ENCODE measurements at regions not wholly inside any gene's neighbourhood (a gene's known extent, or its start where the extent isn't known, plus 50 kb on each side); places are given as distances from the start of the nearest gene placed in this dataset.

- Histone ChIP-seq H3K27me3 (no peaks in the 10 kb centered on the region), H3K9me3 (no peaks in the 10 kb centered on the region), H3K36me3 (no peaks in the 10 kb centered on the region), H3K27ac (no peak overlapping the region), H3K4me1 (no peaks in the 10 kb centered on the region), H3K4me3 (no peak overlapping the region)
- DNase-seq = no peak
- intact Hi-C loops (cut with DNase I; ENCODE audit: low total_unique reads) = no loop called here
- TF ChIP-seq POLR2A (IDR thresholded peaks at IDR 0.05) = no peak
- TF ChIP-seq CTCF (IDR thresholded peaks at IDR 0.05) = no peak
Measured at GRCh38 chr7:112896026-112896601, 105.9 kb upstream of the TMEM168 start.

- DNase-seq = no peak
- Histone ChIP-seq H3K27me3 (no peaks in the 10 kb centered on the region), H3K9me3 (no peaks in the 10 kb centered on the region), H3K4me3 (no peak overlapping the region), H3K27ac (no peak overlapping the region), H3K36me3 (no peaks in the 10 kb centered on the region), H3K4me1 (no peaks in the 10 kb centered on the region)
- no peak for TF ChIP-seq POLR2A (IDR thresholded peaks at IDR 0.05)
- TF ChIP-seq CTCF (IDR thresholded peaks at IDR 0.05) = no peak
- intact Hi-C loops (cut with DNase I; ENCODE audit: low total_unique reads) = no loop called here
Measured at GRCh38 chr7:112892263-112892662, 102.1 kb upstream of the TMEM168 start.

GRCh38 chr7:112891698-112892097 lies 101.5 kb upstream of the TMEM168 start:
- no peak for DNase-seq
- Histone ChIP-seq H3K27ac (no peak overlapping the region), H3K4me1 (no peaks in the 10 kb centered on the region), H3K27me3 (no peaks in the 10 kb centered on the region), H3K4me3 (no peak overlapping the region), H3K9me3 (no peaks in the 10 kb centered on the region), H3K36me3 (no peaks in the 10 kb centered on the region)
- no peak for TF ChIP-seq POLR2A (IDR thresholded peaks at IDR 0.05)
- no peak for TF ChIP-seq CTCF (IDR thresholded peaks at IDR 0.05)
- intact Hi-C loops (cut with DNase I; ENCODE audit: low total_unique reads) = no loop called here

DNA sequence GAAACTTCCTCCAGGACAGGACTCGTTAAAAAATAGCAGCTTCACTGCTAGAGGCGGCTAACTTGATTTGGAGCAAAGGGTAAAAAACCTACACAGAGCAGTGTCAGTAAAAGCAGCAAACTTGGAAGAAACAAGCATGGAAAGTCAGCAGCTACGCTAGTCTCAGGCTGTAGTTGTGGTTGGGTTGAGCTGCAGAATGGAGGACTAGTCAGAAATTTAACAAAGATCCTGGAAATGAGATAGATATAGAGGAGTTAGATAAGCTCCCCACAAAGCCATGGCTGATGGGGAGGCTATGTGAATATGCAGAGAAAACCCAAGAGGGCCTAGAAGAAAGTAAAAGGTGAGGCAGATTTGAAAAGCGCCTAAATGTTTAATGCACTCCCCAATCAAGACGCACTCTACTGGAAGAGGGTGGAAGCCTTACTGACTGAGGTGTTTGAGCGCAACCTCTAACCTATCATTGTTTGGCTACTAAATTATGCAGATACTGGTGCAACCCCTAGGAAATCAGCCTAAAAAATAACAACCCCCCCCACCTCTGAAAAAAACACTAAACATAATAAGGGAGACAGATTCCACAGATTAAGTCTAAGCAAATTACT lies 99.7 kb upstream of the TMEM168 start:
- DNase-seq = no peak
- intact Hi-C loops (cut with DNase I; ENCODE audit: low total_unique reads) = no loop called here
- Histone ChIP-seq H3K9me3 (no peaks in the 10 kb centered on the region), H3K36me3 (no peaks in the 10 kb centered on the region), H3K27ac (no peak overlapping the region), H3K27me3 (no peaks in the 10 kb centered on the region), H3K4me1 (peaks cover 0 to 8% of the 10 kb centered on the region in 2 donors), H3K4me3 (no peak overlapping the region)
- TF ChIP-seq CTCF (IDR thresholded peaks at IDR 0.05) (no peak), POLR2A (IDR thresholded peaks at IDR 0.05) (no peak)

GRCh38 chr7:112889268-112889667 lies 99.1 kb upstream of the TMEM168 start:
- TF ChIP-seq POLR2A (IDR thresholded peaks at IDR 0.05) (no peak), CTCF (IDR thresholded peaks at IDR 0.05) (no peak)
- Histone ChIP-seq H3K27me3 (no peaks in the 10 kb centered on the region), H3K4me3 (no peak overlapping the region), H3K36me3 (no peaks in the 10 kb centered on the region), H3K4me1 (peaks cover 0 to 8% of the 10 kb centered on the region in 2 donors), H3K27ac (no peak overlapping the region), H3K9me3 (no peaks in the 10 kb centered on the region)
- DNase-seq = no peak
- intact Hi-C loops (cut with DNase I; ENCODE audit: low total_unique reads) = no loop called here

Data from uterus (tissue), 3 donors.